ENCODE measurements at regions not wholly inside any gene's neighbourhood (a gene's known extent, or its start where the extent isn't known, plus 50 kb on each side); places are given as distances from the start of the nearest gene placed in this dataset.

DNA sequence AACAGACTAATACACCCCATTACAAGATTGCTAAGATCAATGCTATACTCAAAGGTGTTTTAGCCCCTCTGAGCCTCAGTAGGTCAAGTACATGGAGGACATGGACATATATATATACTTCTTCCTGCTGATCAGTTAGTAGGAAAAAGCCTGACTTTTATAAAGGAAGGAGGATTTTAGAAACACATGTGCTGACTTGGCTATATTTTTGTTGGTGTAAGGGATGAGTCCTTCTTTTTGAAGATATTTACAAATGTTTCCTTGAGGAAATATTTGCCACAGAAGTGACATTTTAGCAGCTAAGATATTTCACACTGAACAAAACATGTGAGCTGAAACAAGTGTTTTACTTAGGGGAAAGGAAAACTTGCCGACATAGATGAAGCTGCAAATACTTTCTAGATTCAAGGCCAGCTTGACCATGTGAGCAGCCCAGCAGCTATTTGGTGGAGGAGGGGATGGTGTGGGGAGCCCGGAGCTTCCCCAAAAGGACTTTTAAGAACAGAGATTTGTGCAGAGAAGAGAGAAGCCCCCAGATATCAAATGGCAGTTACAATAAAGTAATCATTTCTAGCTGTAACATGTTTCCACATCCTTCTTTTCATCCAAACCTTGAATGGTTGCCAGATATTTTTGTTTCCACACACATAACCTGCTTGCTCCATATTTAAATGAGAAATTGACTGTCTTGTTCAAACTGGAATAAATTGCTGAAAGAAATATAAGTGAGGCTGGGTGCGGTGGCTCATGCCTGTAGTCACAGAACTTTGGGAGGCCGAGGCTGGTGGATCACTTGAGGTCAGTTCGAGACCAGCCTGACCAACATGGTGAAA is 111.7 kb upstream of the NR2F2 start:
- TF ChIP-seq POLR2AphosphoS5 (IDR thresholded peaks at IDR 0.05; ENCODE audit: low read depth, low read length) (no peak), POLR2A (IDR thresholded peaks at IDR 0.05; ENCODE audit: low read depth, low read length) (no peak), TAF1 (IDR thresholded peaks at IDR 0.05; ENCODE audit: low read depth, low read length) (no peak), PAX5 (IDR thresholded peaks at IDR 0.05; ENCODE audit: insufficient read depth, low read length, severe bottlenecking) (no peak), SPI1 (IDR thresholded peaks at IDR 0.05; ENCODE audit: low read depth, low read length) (no peak), POU2F2 (IDR thresholded peaks at IDR 0.05; ENCODE audit: low read depth, low read length) (no peak)

All from GM12891 (cell line).